GM21447 (cell line): ENCODE measurements at regions not wholly inside any gene's neighbourhood (a gene's known extent, or its start where the extent isn't known, plus 50 kb on each side); places are given as distances from the start of the nearest gene placed in this dataset.

Experiments
- ATAC-seq: cut with Tn5 transposase; IDR thresholded peaks from one replicate; pipeline ENCODE4 v1.9.1; 2021; ENCODE audit not compliant: unreplicated experiment

DNA sequence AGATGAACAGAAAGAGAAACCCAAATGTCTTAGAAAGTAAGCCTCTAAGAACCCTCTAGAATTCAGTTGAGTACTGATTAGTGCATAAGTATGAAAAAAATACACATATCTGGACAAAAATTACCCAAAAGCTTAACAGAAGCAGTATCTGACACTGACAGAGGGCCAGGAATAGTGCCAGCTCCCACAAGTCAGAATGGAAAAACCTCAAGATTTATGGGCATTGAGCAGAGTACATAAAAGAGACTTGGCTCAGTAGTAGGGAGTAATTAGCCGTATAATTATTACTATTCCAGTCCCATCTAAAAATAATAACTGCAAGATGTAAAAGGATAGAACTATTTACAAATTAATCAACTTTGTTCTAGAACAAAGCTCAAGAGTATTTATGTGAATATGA is 834.5 kb downstream of the FAM181B start:
- no peak for ATAC-seq

DNA sequence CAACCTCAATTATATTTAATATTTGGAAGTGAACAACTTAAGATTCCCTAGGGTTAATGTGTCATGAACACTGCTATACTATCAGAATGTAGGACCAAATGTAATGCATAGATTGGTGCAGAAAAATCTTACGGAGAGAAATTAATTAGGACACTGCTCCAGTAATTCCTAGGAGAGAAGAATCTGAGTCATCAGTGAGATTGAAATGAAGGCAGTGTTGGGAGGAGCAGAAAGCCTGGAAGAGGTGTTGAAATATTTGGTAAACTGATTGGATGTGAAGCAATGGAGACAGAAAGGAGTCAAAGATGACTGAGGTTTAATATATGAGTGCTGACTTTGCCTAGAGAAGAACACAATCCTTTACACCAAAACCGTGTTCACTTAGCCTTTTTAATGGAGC is 836.0 kb downstream of the FAM181B start:
- no peak for ATAC-seq

DNA sequence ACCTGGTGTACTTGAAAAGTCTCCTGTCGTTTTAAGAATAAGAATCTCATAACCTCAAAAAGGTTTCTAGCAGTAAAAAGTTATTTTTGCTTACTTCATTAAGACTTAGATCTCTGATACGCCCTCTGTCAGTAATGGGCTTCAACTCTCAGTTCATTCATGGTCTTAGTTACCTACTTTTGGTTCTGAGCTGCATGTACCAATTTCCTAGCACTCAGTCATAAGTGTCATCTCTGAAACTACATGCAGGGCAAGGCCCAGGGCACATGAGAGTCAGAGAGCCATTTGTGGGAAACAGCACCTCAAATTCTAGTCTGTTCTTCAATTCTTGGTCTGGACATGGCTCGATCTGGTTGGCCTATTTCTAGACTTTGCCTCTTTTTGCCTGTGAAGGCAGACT is 838.4 kb downstream of the FAM181B start:
- no peak for ATAC-seq

DNA sequence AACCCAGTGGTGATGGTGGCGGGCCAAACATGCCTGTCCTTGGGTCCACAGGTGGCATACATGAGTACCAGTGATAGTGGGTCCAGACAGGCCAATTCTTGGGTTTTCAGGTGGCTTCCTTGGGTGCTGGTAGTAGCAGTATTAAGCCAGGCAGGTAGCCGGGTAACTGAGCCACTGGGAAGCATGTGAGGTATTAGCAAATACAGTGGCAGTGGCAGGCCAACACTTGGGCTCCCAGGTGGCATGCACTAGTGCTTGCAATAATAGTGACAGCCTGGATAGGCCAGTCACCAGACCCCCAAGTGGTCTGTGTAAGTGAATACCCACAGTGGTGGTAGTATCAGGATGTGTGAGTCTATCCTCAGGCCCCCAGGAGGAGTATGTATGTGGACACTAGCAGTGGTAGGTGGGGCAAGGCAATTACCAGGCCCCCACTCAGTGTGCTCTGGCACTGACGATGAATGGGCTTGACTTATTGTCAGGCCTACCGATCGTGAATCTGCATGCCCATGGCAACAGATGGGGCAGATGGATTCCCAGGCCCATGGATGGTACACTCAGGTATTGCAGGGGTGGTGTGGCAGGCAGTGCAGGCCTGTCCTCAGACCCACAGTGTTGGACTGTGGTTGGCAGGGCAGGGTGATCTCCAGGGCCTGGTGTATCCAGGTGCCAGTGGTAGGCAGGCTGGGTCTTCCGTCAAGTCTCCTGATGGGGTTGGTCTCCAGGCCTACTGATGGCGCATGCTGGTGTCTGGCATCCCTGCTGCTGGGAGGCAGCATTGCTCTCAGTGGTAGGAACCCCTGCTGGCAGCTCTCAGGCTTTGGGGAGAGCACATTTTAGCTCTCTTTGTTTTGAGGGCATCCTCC is 840.7 kb downstream of the FAM181B start:
- no peak for ATAC-seq

DNA sequence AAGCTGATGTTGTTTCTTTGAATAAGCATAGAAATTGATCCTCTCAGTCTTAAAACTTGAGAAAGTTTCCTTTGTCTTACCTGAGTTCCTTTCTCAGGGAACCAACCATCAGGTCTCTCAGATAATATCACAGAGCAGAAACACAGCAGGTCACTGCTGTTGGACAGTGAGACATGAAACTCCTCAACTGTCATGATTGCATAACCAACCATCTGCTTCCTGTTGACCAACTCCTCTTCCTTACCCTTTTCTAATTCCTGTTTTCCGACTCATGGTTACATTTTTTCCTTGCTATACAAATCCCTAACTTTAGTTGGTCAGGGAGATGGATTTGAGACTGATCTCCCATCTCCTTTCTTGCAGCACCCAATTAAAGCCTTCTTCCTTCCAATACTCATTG is 845.3 kb downstream of the FAM181B start:
- no peak for ATAC-seq

DNA sequence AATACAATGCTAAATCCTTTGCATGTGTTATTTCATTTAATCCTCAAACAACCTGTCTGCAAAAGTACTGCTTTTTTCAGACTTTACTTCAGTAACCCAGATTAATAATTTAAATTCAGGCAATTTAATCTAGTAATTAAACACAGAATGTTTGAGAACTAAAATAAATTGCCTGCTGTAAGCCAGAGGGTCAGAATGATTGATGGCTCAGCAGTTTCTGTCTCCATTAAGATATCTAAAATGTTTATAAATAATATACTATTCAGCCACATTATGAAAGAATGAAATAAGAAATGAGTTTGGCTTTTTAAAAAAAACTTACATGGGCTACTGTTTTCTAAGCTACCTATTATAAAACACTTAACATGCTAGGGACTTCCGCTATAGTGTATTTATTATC is 846.0 kb downstream of the FAM181B start:
- ATAC-seq = no peak

DNA sequence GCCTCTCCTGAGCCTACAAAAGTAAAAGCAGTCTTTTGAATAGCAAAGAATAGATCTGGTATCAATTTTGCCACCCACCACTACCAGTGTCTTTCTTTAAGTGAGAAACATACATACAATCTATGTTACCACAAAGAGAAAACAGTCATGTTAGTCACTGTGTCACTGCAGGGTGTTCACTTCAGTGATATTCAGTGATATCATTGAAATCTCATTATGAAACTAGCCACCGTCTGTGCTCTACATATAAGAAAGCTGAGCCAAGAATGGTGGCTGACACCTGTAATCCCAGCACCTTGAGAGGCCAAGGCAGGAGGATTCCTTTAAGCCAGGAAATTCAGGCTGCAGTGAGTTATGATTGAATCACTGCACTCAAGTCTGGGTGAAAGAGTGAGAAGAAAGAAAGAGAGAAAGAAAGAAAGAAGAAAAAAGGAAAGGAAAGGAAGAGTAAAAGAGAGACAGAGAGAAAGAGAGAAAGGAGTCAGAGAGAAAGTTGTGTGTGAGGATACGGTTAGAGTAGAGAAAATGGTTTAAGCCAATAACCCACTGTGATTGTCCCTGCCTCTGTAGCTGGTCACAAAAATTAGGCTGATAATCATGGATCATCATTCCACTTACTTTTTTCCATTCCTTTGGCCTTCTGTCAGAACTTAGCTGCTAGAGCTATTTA is 847.1 kb downstream of the FAM181B start:
- ATAC-seq = no peak

DNA sequence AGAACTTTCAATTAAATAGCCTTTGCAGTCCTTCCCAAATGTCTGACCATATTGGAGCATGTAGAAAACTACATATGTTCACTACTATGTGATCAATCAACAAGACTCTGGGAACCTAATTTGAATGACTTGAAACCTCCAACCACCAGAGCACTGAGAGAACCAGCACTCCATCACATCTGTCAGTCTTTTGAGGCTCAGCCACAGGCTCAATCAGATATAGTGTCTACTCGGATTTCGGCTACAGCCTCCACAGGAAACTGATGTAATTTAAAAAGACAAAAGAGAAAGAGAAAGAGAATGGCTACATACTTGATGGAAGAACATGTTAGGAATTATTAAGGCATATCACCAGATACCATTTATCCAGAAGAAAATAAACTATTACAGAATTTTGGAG is 859.0 kb downstream of the FAM181B start:
- peak; percentile 40 for ATAC-seq

DNA sequence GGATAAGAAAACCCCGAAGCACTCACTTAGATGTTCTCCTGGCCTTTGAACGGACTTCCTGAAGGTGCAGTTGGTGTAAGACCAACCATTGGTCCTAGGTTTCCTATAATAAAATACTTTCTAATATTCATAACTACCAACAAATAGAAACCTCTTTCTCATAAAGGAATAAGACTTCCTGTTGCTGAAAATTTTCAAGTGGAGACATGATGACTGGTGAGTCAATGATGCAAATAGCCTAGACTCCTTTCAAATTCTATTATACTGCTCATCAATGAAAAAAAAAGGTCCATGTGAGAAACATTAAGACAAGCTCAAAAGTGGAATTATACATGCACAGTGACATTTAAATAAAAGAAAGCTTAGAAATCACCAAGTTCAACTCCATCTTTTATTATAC is 862.8 kb downstream of the FAM181B start:
- ATAC-seq = no peak

DNA sequence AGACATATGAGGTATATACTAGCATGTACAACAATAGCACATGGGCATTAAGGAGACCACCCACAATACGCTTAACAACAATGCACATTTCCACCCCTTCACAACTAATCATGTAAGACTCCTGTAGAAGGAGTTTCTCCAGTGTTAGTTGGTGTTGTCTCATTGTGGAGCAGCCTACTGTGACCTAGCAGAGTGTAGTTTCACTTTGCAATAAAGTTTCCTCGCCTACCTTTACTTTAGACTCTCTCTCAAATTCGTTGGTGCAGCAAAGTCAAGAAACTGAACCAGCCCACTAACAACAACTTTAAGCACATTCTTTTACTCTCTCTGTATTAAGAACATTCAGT is 863.6 kb downstream of the FAM181B start:
- ATAC-seq = peak; percentile 59

DNA sequence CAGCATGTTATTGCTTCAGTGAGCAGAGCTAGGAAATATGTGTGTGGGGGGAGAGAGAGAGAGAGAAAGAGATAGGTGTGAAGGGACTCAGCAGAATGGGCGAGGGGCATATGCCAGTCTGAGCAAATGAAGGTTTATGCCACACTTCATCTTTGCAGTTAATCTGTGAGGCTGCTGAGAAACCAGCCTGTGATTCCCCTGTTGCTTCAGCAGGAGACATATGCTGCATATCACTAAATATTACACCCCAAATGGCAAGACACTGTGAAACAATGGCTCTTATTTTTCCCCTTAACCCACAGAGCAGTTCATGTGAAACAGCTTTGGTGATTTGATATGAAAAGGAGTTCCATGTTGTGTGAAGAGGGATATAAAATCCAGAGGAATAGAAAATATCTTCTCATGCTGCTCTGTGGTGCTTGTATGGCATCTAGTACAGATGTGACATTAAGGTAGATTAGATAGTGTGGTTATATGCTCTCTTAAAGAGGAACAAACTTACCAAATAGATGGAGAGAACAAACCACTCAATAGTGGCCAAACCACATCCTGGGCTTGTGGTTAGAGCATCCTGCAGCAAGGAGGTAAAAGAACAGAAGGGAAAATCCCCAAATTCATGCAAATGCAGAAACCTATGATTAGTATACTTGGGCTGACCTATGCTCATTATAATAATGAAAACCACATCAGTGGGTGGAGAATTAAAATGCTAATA is 864.2 kb downstream of the FAM181B start:
- peak; percentile 97 for ATAC-seq

DNA sequence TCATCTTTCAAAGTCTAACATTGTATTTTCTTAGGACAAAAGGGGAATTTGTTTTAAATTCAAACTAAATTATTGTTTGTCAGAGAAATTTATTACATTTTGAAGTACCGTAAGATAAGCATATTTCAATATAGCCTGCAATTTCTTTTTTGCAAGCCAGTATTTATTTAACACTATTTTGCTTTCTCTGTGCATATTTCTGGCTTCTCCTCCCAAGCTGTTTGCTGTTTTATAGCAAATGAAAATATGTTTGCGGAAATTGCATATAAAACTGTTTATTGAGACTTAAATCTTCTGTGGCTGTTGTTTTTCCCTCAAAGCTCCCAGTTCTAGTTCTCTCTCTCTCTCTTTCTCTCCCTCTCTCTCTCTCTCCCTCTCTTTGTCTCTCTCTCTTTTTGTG is 866.8 kb downstream of the FAM181B start:
- no peak for ATAC-seq

DNA sequence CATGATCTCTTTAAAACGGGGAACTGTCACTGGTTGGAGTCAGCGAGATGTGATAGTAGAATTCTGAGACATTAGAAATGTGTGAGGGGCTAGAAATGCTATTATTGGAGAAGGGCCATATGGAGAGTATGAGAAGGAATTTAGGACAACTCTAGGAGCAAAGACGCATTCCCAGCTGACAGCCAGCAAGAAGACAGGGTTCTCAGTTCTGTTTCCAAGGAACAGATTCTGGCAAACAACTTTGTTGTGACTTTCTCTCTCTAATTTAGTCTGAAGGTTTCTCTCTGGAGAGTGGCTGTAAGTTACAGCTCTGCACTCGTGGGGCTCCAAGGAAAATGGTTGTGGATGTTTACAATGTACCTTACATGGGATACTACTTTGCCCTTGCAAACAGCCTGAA is 876.3 kb downstream of the FAM181B start:
- no peak for ATAC-seq

DNA sequence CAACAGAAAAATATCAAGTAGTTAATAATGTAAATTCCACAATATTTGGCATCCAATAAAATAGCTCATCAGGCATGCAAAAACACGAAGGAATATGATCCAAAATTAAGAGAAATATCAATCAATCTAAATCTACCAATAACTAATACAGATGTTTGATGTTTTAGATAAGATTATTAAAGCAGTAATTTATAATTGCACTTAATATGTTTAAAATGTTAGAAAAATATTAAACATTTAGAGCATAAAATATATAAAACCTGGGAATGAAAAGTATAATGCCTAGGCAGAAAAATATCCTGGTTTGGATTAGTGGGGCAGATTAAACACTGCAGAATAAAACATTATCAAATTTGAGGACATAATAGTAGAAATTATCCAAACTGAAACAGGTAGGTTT is 879.9 kb downstream of the FAM181B start:
- ATAC-seq = no peak

DNA sequence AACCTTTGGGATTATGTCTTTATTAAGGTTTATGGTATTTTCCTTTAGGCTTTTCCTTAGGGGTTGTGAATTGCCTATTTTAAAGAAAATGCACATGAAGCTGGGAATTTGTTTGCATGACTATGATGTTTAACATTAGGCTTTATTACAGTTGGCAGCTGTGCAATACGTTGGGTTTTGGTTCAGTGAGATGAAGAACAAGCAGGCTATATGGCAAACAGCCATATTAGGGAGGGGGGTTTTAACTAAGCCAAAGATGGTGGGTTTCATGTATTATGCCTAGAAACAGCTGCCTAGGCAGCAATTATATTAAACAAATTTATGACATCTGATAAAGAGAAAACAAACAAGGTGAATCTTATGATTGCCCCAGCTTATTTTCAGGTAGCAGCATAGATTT is 880.8 kb downstream of the FAM181B start:
- ATAC-seq = no peak

DNA sequence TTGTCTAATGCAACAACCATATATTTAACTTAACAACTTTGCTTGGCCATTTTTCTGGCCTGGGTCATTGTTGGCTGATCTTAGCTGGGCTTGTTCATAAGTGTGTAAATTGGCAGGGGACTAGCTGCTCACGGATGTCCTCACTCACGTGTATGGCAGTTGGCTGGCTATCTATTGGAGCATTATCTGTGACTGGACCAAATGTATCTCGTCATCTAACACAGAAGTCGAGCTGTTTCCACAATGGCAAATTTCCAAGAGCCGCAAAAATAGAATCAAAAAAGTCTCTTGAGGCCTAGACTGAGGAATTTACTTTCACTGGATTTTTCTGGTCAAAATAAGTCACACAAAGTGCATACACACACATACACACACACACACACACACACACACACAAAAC is 893.3 kb downstream of the FAM181B start:
- no peak for ATAC-seq

DNA sequence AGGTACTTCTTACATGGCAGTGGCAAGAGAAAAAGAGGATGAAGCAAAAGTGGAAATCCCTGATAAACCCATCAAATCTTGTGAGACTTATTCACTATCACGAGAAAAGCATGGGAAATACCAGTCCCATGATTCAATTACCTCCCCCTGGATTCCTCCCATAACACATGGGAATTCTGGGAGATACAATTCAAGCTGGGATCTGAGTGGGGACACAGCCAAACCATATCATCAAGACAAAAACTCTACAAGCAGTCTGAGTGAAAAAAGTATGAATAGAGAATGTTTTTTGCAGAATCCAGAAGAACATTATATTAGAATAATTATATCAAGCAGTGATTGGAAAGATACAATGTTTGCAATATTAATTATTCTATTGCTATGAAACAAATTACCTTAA is 893.7 kb downstream of the FAM181B start:
- ATAC-seq = no peak

DNA sequence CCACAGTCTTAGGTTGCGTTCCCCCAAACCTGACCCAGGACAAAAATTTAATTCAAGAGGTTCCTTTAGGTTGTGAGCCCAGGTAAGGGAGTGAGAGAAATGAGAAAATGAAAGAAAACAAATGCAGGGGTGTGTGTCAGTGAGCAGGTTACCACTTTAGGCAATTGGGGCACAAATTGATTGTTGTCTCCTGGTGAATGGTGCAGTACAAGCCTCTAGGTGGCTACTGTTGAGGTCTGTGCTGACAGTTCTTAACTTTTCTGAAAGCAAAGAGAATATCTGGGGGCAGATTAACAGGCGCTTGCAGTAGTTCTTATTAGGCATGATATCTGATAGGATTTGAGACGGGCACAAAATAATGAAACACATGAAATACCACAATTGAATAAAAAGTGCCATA is 894.6 kb downstream of the FAM181B start:
- no peak for ATAC-seq

DNA sequence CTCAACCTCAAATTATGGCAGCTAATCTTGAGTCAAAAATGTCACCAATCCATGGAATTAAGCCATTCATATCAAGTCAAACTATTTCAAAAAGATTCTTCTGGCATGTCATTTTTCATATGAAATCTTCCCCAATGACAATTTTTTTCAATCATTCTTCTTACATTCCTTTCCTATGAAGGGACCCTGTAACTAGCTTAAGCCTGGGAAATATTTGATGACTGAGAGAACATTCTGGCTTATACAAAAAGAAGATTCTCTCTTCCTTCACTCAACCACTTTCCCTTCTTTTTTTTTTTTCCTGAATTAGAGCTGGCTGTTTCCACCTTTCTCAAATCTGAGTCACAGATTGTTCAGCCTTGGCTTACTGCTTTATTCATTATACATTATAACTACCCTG is 903.7 kb downstream of the FAM181B start:
- no peak for ATAC-seq

DNA sequence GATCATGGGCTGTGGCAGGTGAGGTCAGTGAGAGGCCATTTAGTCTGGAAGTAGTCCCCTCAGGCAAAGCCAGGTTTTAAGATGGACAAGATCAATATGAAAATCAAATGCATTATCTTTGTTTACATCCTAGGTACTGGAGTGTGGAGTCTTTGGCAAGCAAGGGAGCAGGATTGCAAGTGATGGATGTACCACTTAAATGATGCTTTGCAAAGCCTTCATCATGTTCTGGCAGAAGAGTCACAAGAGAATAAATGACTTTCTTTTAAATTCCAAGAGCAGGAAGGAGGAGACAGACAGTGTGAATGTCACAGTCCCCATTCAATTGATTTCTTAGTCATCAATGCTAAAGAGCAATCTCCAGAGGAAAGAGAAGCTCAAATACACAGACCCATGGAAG is 908.3 kb downstream of the FAM181B start:
- no peak for ATAC-seq

DNA sequence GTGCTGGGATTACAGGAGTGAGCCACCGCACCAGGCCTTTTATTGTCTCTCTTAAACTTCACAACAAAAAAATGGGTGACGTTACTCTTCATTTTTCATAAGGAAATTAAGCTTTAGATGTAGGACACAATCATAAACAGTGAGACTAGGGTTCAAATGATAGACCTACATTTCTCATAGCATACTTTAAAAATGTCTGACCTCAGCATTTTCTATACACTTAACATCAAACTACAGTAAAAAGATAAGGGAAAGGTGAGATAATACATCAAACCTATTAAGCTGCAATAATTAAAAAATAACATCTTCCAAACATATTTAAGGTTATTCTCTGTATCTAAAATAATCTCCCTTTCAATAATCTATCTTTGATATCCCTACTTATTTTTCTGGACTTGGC is 914.2 kb downstream of the FAM181B start:
- ATAC-seq = no peak

DNA sequence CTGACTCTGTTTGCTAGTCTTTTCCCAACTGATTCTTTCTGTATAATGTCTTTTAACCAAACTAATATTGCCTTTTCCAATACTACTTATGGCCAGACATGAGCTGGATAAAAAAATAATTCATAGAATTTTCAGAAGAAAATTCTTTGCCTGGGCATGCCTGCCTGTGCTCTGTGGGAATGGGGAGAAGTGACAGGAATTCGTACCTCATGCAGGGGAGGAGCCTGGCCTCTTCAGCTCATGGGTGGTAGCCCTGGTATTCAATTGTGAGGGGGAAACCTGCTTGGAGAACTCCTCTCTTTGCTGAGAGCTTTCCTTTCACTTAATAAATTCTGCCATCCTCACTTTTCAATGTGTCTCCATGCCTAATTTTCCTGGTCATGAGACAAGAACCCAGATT is 928.8 kb downstream of the FAM181B start:
- no peak for ATAC-seq
